ENCODE measurements at regions not wholly inside any gene's neighbourhood (a gene's known extent, or its start where the extent isn't known, plus 50 kb on each side); places are given as distances from the start of the nearest gene placed in this dataset.

DNA sequence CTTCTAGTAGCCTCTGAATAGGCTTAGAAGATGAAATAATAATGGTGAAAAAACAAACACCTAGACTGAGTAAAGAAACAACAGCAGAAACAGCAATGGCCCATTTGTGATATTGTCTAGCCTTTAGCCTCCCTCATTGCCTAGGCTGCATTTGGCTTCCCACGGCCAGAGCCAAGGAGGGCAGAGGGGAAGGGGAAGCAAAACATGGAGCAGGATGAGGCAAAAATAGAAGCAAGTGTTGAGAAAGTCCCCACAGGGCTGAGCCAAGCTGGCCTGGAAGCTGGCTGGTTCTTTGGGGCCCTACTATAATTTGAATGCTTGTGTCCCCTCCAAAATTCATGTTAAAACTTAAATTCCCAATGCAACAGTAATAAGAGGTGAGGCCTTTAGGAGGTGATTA lies 60.2 kb upstream of the KSR1 start:
- H2BK5ac ChIP-seq (ENCODE audit: low read length) = no peak overlapping the region
- no peak overlapping the region for H4K91ac ChIP-seq (ENCODE audit: low read depth, low read length, poor library complexity)
- no peak overlapping the region for H2BK120ac ChIP-seq (ENCODE audit: low read depth, low read length)
- no peak overlapping the region for H3K23ac ChIP-seq (ENCODE audit: low read depth, low read length, poor library complexity)
- H4K8ac ChIP-seq (ENCODE audit: low read depth, low read length) = no peak overlapping the region
- H2BK12ac ChIP-seq (ENCODE audit: low read length) = no peak overlapping the region
- H3K18ac ChIP-seq (ENCODE audit: low read length) = no peak overlapping the region
- H3K36me3 ChIP-seq (replicated peaks in 1 of 2; ENCODE audit: control insufficient read depth in 2 of 2, insufficient read depth in 2 of 2, low read length in 2 of 2) = no peaks in the 10 kb centered on the region
- no peak overlapping the region for H3K4me3 ChIP-seq (ENCODE audit: low read length in 2 of 2)
- DNase-seq (ENCODE audit: low spot score) = no peak
- no peaks in the 10 kb centered on the region for H3K27me3 ChIP-seq (ENCODE audit: control insufficient read depth in 3 of 3, insufficient read depth in 3 of 3, low read depth in 1 of 3, low read length in 3 of 3)
- H2AFZ ChIP-seq (ENCODE audit: low read length) = no peak overlapping the region
- H3K79me1 ChIP-seq (ENCODE audit: low read depth, low read length) = no peaks in the 10 kb centered on the region
- H2BK15ac ChIP-seq (ENCODE audit: low read length) = no peak overlapping the region
- H3K4me2 ChIP-seq (ENCODE audit: insufficient read depth, low read length, poor library complexity, severe bottlenecking) = no peak overlapping the region
- no peak overlapping the region for H3K4ac ChIP-seq (ENCODE audit: low read length)
- no peak overlapping the region for H2AK5ac ChIP-seq (ENCODE audit: low read depth, low read length)
- no peaks in the 10 kb centered on the region for H3K4me1 ChIP-seq (ENCODE audit: control insufficient read depth in 2 of 2, insufficient read depth in 1 of 2, low read depth in 1 of 2, low read length in 2 of 2)
- no peak overlapping the region for H3K9ac ChIP-seq (ENCODE audit: low read depth, low read length, poor library complexity)
- H3K9me3 ChIP-seq (replicated peaks in 1 of 2; ENCODE audit: control insufficient read depth in 2 of 2, insufficient read depth in 1 of 2, low read depth in 1 of 2, low read length in 2 of 2) = peaks cover 0 to 1% of the 10 kb centered on the region in 2 donors
- no CpG with 5 or more reads among the region's 1 CpG for whole genome bisulfite sequencing, 2 donors (ENCODE audit: extremely low coverage in 2 of 2, insufficient read length in 2 of 2, insufficient replicate concordance in 1 of 2)
- H3K14ac ChIP-seq (ENCODE audit: low read length) = no peak overlapping the region
- no peak overlapping the region for H3K27ac ChIP-seq (replicated peaks; ENCODE audit: low read length)

DNA sequence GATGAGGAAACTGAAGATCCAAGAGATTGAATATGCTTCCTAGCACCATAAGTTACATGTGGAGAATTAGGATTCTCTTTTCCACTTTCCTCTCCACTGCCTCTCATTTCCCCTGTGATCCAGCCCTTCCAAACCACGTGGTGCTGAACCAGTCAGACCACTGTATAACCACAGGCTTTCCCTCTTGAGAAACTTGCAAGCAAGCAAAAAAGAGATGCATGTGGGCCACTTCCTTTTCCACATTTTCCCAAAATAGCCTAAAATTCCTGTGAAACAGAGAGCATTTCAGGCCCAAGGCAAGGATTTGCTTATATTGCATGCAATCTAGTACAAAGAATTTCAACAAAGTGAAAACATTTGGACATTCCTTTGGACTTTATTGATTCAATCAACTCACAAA lies 59.3 kb upstream of the KSR1 start:
- Histone ChIP-seq H4K91ac (ENCODE audit: low read depth, low read length, poor library complexity) (no peak overlapping the region), H3K9me3 (replicated peaks in 1 of 2; ENCODE audit: control insufficient read depth in 2 of 2, insufficient read depth in 1 of 2, low read depth in 1 of 2, low read length in 2 of 2) (peaks cover 0 to 1% of the 10 kb centered on the region in 2 donors), H3K27me3 (ENCODE audit: control insufficient read depth in 3 of 3, insufficient read depth in 3 of 3, low read depth in 1 of 3, low read length in 3 of 3) (no peaks in the 10 kb centered on the region), H2BK5ac (ENCODE audit: low read length) (no peak overlapping the region), H2BK120ac (ENCODE audit: low read depth, low read length) (no peak overlapping the region), H3K9ac (ENCODE audit: low read depth, low read length, poor library complexity) (no peak overlapping the region), H2AFZ (ENCODE audit: low read length) (no peak overlapping the region), H3K4me3 (ENCODE audit: low read length in 2 of 2) (no peak overlapping the region), H2AK5ac (ENCODE audit: low read depth, low read length) (no peak overlapping the region), H3K4ac (ENCODE audit: low read length) (no peak overlapping the region), H2BK15ac (ENCODE audit: low read length) (no peak overlapping the region), H3K18ac (ENCODE audit: low read length) (no peak overlapping the region), H3K4me2 (ENCODE audit: insufficient read depth, low read length, poor library complexity, severe bottlenecking) (no peak overlapping the region), H3K14ac (ENCODE audit: low read length) (no peak overlapping the region), H4K8ac (ENCODE audit: low read depth, low read length) (no peak overlapping the region), H3K36me3 (replicated peaks in 1 of 2; ENCODE audit: control insufficient read depth in 2 of 2, insufficient read depth in 2 of 2, low read length in 2 of 2) (no peaks in the 10 kb centered on the region), H2BK12ac (ENCODE audit: low read length) (no peak overlapping the region), H3K27ac (replicated peaks; ENCODE audit: low read length) (no peak overlapping the region), H3K4me1 (ENCODE audit: control insufficient read depth in 2 of 2, insufficient read depth in 1 of 2, low read depth in 1 of 2, low read length in 2 of 2) (no peaks in the 10 kb centered on the region), H3K79me1 (ENCODE audit: low read depth, low read length) (no peaks in the 10 kb centered on the region), H3K23ac (ENCODE audit: low read depth, low read length, poor library complexity) (no peak overlapping the region)
- DNase-seq (ENCODE audit: low spot score) = no peak
- no CpG with 5 or more reads among the region's 1 CpG for WGBS, 2 donors (ENCODE audit: extremely low coverage in 2 of 2, insufficient read length in 2 of 2, insufficient replicate concordance in 1 of 2)

DNA sequence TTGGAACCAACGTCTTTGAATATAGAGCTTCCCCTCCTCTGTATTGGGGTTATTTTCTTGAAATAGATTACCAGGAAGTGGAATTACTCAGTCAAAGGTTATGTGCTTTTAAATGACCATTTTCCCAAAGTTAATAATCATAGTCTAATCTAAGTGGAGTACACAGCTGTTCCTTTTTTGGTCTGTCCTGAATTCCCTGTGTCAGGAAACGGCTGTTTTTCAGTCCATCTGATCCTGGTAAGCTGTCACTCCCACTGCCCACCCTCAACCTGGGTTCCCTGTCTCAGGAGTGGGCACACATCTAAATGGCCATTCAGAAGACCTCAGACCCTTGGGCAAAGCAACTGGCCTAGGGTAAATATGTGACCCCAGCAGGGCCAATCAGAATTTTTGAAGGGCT lies 57.6 kb upstream of the KSR1 start:
- Histone ChIP-seq H4K91ac (ENCODE audit: low read depth, low read length, poor library complexity) (no peak overlapping the region), H3K79me1 (ENCODE audit: low read depth, low read length) (no peaks in the 10 kb centered on the region), H3K4ac (ENCODE audit: low read length) (no peak overlapping the region), H3K27me3 (ENCODE audit: control insufficient read depth in 3 of 3, insufficient read depth in 3 of 3, low read depth in 1 of 3, low read length in 3 of 3) (no peaks in the 10 kb centered on the region), H3K23ac (ENCODE audit: low read depth, low read length, poor library complexity) (no peak overlapping the region), H3K9ac (ENCODE audit: low read depth, low read length, poor library complexity) (no peak overlapping the region), H2BK5ac (ENCODE audit: low read length) (no peak overlapping the region), H2BK15ac (ENCODE audit: low read length) (no peak overlapping the region), H4K8ac (ENCODE audit: low read depth, low read length) (no peak overlapping the region), H2BK12ac (ENCODE audit: low read length) (no peak overlapping the region), H3K4me1 (ENCODE audit: control insufficient read depth in 2 of 2, insufficient read depth in 1 of 2, low read depth in 1 of 2, low read length in 2 of 2) (peaks cover 6 to 7% of the 10 kb centered on the region in 2 donors), H3K27ac (replicated peaks; ENCODE audit: low read length) (no peak overlapping the region), H2AFZ (ENCODE audit: low read length) (no peak overlapping the region), H2BK120ac (ENCODE audit: low read depth, low read length) (no peak overlapping the region), H3K4me3 (ENCODE audit: low read length in 2 of 2) (no peak overlapping the region), H3K18ac (ENCODE audit: low read length) (no peak overlapping the region), H3K9me3 (replicated peaks in 1 of 2; ENCODE audit: control insufficient read depth in 2 of 2, insufficient read depth in 1 of 2, low read depth in 1 of 2, low read length in 2 of 2) (peaks cover 0 to 1% of the 10 kb centered on the region in 2 donors), H3K4me2 (ENCODE audit: insufficient read depth, low read length, poor library complexity, severe bottlenecking) (no peak overlapping the region), H3K36me3 (replicated peaks in 1 of 2; ENCODE audit: control insufficient read depth in 2 of 2, insufficient read depth in 2 of 2, low read length in 2 of 2) (no peaks in the 10 kb centered on the region), H2AK5ac (ENCODE audit: low read depth, low read length) (no peak overlapping the region), H3K14ac (ENCODE audit: low read length) (no peak overlapping the region)
- DNase-seq (ENCODE audit: low spot score) = no peak
- no CpG with 5 or more reads among the region's 2 CpGs for whole genome bisulfite sequencing, 2 donors (ENCODE audit: extremely low coverage in 2 of 2, insufficient read length in 2 of 2, insufficient replicate concordance in 1 of 2)

DNA sequence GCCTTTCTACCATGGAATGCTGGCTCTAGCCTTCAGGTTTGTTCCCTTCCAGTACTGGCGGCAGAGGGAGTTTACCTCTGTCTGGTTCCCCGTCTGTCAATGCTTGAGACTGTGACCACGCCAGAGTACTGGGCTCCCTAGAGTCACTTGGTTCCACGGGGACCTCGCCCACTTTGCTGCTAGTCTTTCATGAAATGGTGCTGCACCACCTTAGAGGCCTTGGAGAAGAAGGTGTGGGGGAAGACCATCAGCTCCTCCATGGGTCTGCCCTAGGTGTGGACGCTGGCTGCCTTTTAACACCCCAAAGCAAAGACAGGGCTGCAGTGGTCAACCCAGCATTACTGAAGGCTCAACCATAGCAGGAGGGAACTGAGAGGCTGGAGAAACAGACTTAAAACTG lies 55.3 kb upstream of the KSR1 start:
- no CpG with 5 or more reads among the region's 6 CpGs for WGBS, 2 donors (ENCODE audit: extremely low coverage in 2 of 2, insufficient read length in 2 of 2, insufficient replicate concordance in 1 of 2)
- Histone ChIP-seq H3K27me3 (ENCODE audit: control insufficient read depth in 3 of 3, insufficient read depth in 3 of 3, low read depth in 1 of 3, low read length in 3 of 3) (no peaks in the 10 kb centered on the region), H3K4me3 (ENCODE audit: low read length in 2 of 2) (no peak overlapping the region), H3K27ac (replicated peaks; ENCODE audit: low read length) (no peak overlapping the region), H2BK12ac (ENCODE audit: low read length) (no peak overlapping the region), H2BK15ac (ENCODE audit: low read length) (no peak overlapping the region), H4K8ac (ENCODE audit: low read depth, low read length) (no peak overlapping the region), H3K9ac (ENCODE audit: low read depth, low read length, poor library complexity) (no peak overlapping the region), H3K4me1 (ENCODE audit: control insufficient read depth in 2 of 2, insufficient read depth in 1 of 2, low read depth in 1 of 2, low read length in 2 of 2) (peaks cover 6 to 9% of the 10 kb centered on the region in 2 donors), H3K9me3 (replicated peaks in 1 of 2; ENCODE audit: control insufficient read depth in 2 of 2, insufficient read depth in 1 of 2, low read depth in 1 of 2, low read length in 2 of 2) (peaks cover 0 to 1% of the 10 kb centered on the region in 2 donors), H2AFZ (ENCODE audit: low read length) (no peak overlapping the region), H3K4me2 (ENCODE audit: insufficient read depth, low read length, poor library complexity, severe bottlenecking) (no peak overlapping the region), H3K36me3 (replicated peaks in 1 of 2; ENCODE audit: control insufficient read depth in 2 of 2, insufficient read depth in 2 of 2, low read length in 2 of 2) (no peaks in the 10 kb centered on the region), H4K91ac (ENCODE audit: low read depth, low read length, poor library complexity) (no peak overlapping the region), H3K79me1 (ENCODE audit: low read depth, low read length) (no peaks in the 10 kb centered on the region), H2AK5ac (ENCODE audit: low read depth, low read length) (no peak overlapping the region), H3K14ac (ENCODE audit: low read length) (no peak overlapping the region), H3K23ac (ENCODE audit: low read depth, low read length, poor library complexity) (no peak overlapping the region), H2BK120ac (ENCODE audit: low read depth, low read length) (no peak overlapping the region), H3K18ac (ENCODE audit: low read length) (no peak overlapping the region), H2BK5ac (ENCODE audit: low read length) (no peak overlapping the region), H3K4ac (ENCODE audit: low read length) (no peak overlapping the region)
- no peak for DNase-seq (ENCODE audit: low spot score)

Data from neuronal stem cell (in vitro differentiated cells).